Activated naive CD8-positive, alpha-beta T cell treated with anti-CD3 and anti-CD28 coated beads, Interleukin-2, amount 10 ng/mL, durations not matched to agents 7 days and 5 days (primary cell): ENCODE measurements at regions not wholly inside any gene's neighbourhood (a gene's known extent, or its start where the extent isn't known, plus 50 kb on each side); places are given as distances from the start of the nearest gene placed in this dataset.
"Not testable (repeated sequence)": the region's sequence is repeated elsewhere in the genome, so short reads cannot be mapped to it uniquely, and the experiment has no call there.

Experiments used
- ATAC-seq: fragments of 150-1000 bp; cut with Tn5 transposase; one replicate; pipeline ENCODE4 v1.10.0; 2021; ENCODE audit warnings: low read depth, moderate library complexity
- POLR2A ChIA-PET: fragments of 350-600 bp; sonication (Branson Sonifier 250); formaldehyde crosslinking; loops from one replicate; lab custom pipeline; 2021; ENCODE audit warnings: antibody characterized with exemption; lab: Charles Lee
- DNase-seq: peaks from one replicate; pipeline ENCODE4 v3.0.0; 2021
- H3K27ac Mint-ChIP-seq: one replicate; pipeline ENCODE4 v1.8.0; 2022; ENCODE audit warnings: mild to moderate bottlenecking, mixed read lengths
- H3K27me3 Mint-ChIP-seq: one replicate; pipeline ENCODE4 v1.8.0; 2022; ENCODE audit warnings: mild to moderate bottlenecking, moderate library complexity, mixed read lengths
- H3K36me3 Mint-ChIP-seq: one replicate; pipeline ENCODE4 v1.8.0; 2021; ENCODE audit warnings: mild to moderate bottlenecking, mixed read lengths
- H3K4me1 Mint-ChIP-seq: one replicate; pipeline ENCODE4 v1.8.0; 2021; ENCODE audit warnings: mixed read lengths
- H3K4me3 Mint-ChIP-seq: one replicate; pipeline ENCODE4 v1.8.0; 2022; ENCODE audit warnings: mild to moderate bottlenecking, moderate library complexity, mixed read lengths
- H3K9me3 Mint-ChIP-seq: one replicate; pipeline ENCODE4 v1.8.0; 2021; ENCODE audit warnings: mixed read lengths

DNA sequence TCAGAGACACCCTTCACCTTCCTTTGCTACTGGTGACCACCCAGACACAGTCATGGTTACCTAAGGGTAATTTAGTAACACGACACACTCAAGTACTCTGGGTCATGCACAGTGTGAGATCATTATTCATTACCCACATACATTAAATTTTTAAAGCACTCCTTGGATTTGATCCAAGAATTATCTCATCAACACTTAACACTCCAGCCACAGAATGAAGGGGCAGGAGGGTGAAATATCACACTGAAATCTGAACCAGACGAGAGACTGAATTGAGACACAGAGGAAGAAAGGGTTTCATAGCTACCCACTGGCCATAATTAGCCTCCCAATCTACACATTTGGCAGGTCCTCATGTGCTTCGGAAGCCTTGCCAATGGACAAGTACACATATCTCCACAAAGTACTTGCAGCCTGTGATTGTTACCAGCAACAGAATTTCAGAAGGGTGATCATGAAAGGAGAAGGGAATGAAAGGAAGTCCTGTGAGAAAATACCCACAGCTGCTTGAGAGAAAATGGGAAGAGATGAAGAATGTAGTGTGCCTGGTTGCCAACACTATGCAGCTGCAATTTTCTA is 189.3 kb downstream of the POLR1F start:
- peaks cover 1% of the 10 kb centered on the region for H3K9me3 Mint-ChIP-seq
- ATAC-seq (no peak), DNase-seq (no peak)
- H3K4me3 Mint-ChIP-seq, result no peak overlapping the region
- H3K36me3 Mint-ChIP-seq, result no peaks in the 10 kb centered on the region
- H3K4me1 Mint-ChIP-seq, result no peaks in the 10 kb centered on the region
- no peaks in the 10 kb centered on the region for H3K27me3 Mint-ChIP-seq
- H3K27ac Mint-ChIP-seq, result no peak overlapping the region
- POLR2A ChIA-PET, result no interaction called here

DNA sequence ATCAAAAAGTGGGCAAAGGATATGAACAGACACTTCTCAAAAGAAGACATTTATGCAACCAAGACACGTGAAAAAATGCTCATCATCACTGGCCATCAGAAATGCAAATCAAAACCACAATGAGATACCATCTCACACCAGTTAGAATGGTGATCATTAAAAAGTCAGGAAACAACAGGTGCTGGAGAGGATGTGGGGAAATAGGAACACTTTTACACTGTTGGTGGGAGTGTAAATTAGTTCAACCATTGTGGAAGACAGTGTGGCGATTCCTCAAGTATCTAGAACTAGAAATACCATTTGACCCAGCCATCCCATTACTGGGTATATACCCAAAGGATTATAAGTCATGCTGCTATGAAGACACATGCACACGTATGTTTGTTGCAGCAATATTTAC is 191.3 kb downstream of the POLR1F start:
- ATAC-seq, H3K4me3 Mint-ChIP-seq, DNase-seq, H3K27ac Mint-ChIP-seq, H3K9me3 Mint-ChIP-seq, POLR2A ChIA-PET, H3K27me3 Mint-ChIP-seq, H3K36me3 Mint-ChIP-seq, H3K4me1 Mint-ChIP-seq: not testable (repeated sequence)

DNA sequence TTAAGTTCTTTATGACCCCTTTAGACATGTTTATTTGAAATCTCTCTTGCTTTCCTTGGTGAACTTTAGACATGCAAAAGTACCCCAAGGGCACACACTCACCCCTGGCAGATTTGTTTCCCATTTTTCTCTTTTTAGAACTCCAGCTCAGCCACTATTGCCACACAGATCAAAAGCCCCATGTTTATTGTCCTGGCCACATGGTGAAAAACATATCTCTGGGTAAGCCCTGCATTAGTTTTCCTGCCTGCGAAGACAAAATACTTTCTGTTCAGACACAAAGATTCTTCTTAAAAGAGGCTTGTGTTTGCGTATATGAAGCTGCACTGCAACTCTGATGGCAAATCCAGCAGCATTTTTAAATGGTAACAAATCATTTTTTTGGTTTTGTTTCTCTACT is 200.0 kb downstream of the POLR1F start:
- H3K9me3 Mint-ChIP-seq, result no peaks in the 10 kb centered on the region
- POLR2A ChIA-PET, result no interaction called here
- ATAC-seq, result no peak
- H3K36me3 Mint-ChIP-seq, result no peaks in the 10 kb centered on the region
- H3K4me3 Mint-ChIP-seq, result no peak overlapping the region
- no peak for DNase-seq
- no peak overlapping the region for H3K27ac Mint-ChIP-seq
- H3K4me1 Mint-ChIP-seq, result no peaks in the 10 kb centered on the region
- H3K27me3 Mint-ChIP-seq, result no peaks in the 10 kb centered on the region

DNA sequence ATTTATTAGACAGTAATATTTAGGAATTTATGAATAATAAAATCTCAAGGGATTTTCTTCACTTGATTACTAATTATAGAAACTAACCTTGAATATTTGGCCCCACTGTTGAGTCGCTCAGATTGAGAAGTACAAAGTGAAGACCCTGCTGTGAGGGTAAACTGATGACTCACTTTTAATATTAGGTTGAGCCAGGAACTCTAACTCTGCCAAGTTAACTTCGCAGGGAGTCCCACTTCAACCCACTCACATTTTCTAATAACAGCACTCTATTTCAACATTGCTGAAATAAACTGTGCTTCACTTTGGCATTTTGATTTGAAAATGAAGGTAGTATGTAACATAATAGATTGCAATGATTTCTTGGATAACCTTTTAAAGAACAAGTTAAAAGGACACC is 200.7 kb downstream of the POLR1F start:
- DNase-seq (no peak), ATAC-seq (no peak)
- no peaks in the 10 kb centered on the region for H3K4me1 Mint-ChIP-seq
- no peaks in the 10 kb centered on the region for H3K27me3 Mint-ChIP-seq
- H3K9me3 Mint-ChIP-seq, result no peaks in the 10 kb centered on the region
- H3K4me3 Mint-ChIP-seq, result no peak overlapping the region
- POLR2A ChIA-PET, result no interaction called here
- H3K36me3 Mint-ChIP-seq, result no peaks in the 10 kb centered on the region
- H3K27ac Mint-ChIP-seq, result no peak overlapping the region

GRCh38 chr7:19491821-19492452 is 216.9 kb downstream of the POLR1F start:
- Mint-ChIP-seq H3K27ac (no peak overlapping the region), H3K4me3 (no peak overlapping the region), H3K36me3 (no peaks in the 10 kb centered on the region), H3K9me3 (no peaks in the 10 kb centered on the region), H3K4me1 (no peaks in the 10 kb centered on the region), H3K27me3 (no peaks in the 10 kb centered on the region)
- POLR2A ChIA-PET, result no interaction called here
- DNase-seq (no peak), ATAC-seq (no peak)

- POLR2A ChIA-PET, result no interaction called here
Measured at GRCh38 chr7:19491371-19491770, 217.5 kb downstream of the POLR1F start.

GRCh38 chr7:19489162-19489820 is 219.5 kb downstream of the POLR1F start:
- no peak for DNase-seq
- ATAC-seq, result no peak
- Mint-ChIP-seq H3K9me3 (no peaks in the 10 kb centered on the region), H3K4me1 (no peaks in the 10 kb centered on the region), H3K36me3 (no peaks in the 10 kb centered on the region), H3K27ac (no peak overlapping the region), H3K27me3 (no peaks in the 10 kb centered on the region), H3K4me3 (no peak overlapping the region)
- POLR2A ChIA-PET, result no interaction called here

More at GRCh38 chr7:19491371-19491770, 217.5 kb downstream of the POLR1F start:
- Mint-ChIP-seq H3K9me3 (no peaks in the 10 kb centered on the region), H3K27ac (no peak overlapping the region), H3K4me3 (no peak overlapping the region), H3K4me1 (no peaks in the 10 kb centered on the region), H3K36me3 (no peaks in the 10 kb centered on the region), H3K27me3 (no peaks in the 10 kb centered on the region)
- ATAC-seq, result no peak
- no peak for DNase-seq

GRCh38 chr7:19488056-19488455 is 220.8 kb downstream of the POLR1F start:
- Mint-ChIP-seq H3K4me1 (no peaks in the 10 kb centered on the region), H3K4me3 (no peak overlapping the region), H3K9me3 (no peaks in the 10 kb centered on the region), H3K36me3 (no peaks in the 10 kb centered on the region), H3K27me3 (no peaks in the 10 kb centered on the region), H3K27ac (no peak overlapping the region)
- no peak for DNase-seq
- ATAC-seq, result no peak
- POLR2A ChIA-PET, result no interaction called here

GRCh38 chr7:19482628-19483027 is 226.2 kb downstream of the POLR1F start:
- ATAC-seq (no peak), DNase-seq (no peak)
- Mint-ChIP-seq H3K27ac (no peak overlapping the region), H3K4me1 (no peaks in the 10 kb centered on the region), H3K9me3 (no peaks in the 10 kb centered on the region), H3K27me3 (no peaks in the 10 kb centered on the region), H3K4me3 (no peak overlapping the region), H3K36me3 (no peaks in the 10 kb centered on the region)
- POLR2A ChIA-PET, result no interaction called here

- no peaks in the 10 kb centered on the region for H3K9me3 Mint-ChIP-seq
- no peaks in the 10 kb centered on the region for H3K36me3 Mint-ChIP-seq
- POLR2A ChIA-PET, result no interaction called here
- no peaks in the 10 kb centered on the region for H3K4me1 Mint-ChIP-seq
- no peaks in the 10 kb centered on the region for H3K27me3 Mint-ChIP-seq
- no peak for DNase-seq
- no peak overlapping the region for H3K27ac Mint-ChIP-seq
- no peak overlapping the region for H3K4me3 Mint-ChIP-seq
- ATAC-seq, result no peak
Measured at GRCh38 chr7:19480383-19480782, 228.5 kb downstream of the POLR1F start.

- no peak for ATAC-seq
Measured at GRCh38 chr7:19470031-19470430, 238.8 kb downstream of the POLR1F start.

GRCh38 chr7:19465861-19466260 is 243.0 kb downstream of the POLR1F start:
- Mint-ChIP-seq H3K27me3 (no peaks in the 10 kb centered on the region), H3K4me3 (no peak overlapping the region), H3K9me3 (no peaks in the 10 kb centered on the region), H3K27ac (no peak overlapping the region), H3K4me1 (no peaks in the 10 kb centered on the region), H3K36me3 (no peaks in the 10 kb centered on the region)
- ATAC-seq (no peak), DNase-seq (no peak)
- POLR2A ChIA-PET, result no interaction called here

More at GRCh38 chr7:19470031-19470430, 238.8 kb downstream of the POLR1F start:
- no peak overlapping the region for H3K4me3 Mint-ChIP-seq
- H3K27me3 Mint-ChIP-seq, result no peaks in the 10 kb centered on the region
- H3K4me1 Mint-ChIP-seq, result no peaks in the 10 kb centered on the region
- no peak overlapping the region for H3K27ac Mint-ChIP-seq
- H3K9me3 Mint-ChIP-seq, result no peaks in the 10 kb centered on the region
- DNase-seq, result no peak
- no peaks in the 10 kb centered on the region for H3K36me3 Mint-ChIP-seq
- POLR2A ChIA-PET, result no interaction called here

DNA sequence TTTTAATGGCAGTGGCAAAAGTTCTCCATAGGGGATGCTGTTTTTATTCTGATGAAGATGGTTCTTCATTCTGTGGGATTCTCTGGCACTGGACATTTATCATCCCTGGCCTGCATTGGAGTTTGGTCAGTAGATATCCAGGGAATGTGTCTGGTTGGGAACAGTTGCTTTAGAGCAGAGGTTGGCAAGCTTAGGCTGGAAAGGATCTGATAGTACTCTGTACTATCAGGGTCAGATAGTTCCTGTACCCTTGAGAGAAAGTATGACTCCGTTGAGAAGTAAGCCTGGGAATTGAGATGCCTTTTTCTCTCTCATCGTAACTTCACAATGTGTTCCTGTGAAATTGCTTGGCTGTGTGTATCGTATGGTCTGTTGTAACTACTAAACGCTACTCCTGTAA is 244.1 kb downstream of the POLR1F start:
- Mint-ChIP-seq H3K4me1 (no peaks in the 10 kb centered on the region), H3K27ac (no peak overlapping the region), H3K36me3 (no peaks in the 10 kb centered on the region), H3K9me3 (no peaks in the 10 kb centered on the region), H3K27me3 (no peaks in the 10 kb centered on the region), H3K4me3 (no peak overlapping the region)
- DNase-seq (no peak), ATAC-seq (no peak)
- POLR2A ChIA-PET, result no interaction called here

DNA sequence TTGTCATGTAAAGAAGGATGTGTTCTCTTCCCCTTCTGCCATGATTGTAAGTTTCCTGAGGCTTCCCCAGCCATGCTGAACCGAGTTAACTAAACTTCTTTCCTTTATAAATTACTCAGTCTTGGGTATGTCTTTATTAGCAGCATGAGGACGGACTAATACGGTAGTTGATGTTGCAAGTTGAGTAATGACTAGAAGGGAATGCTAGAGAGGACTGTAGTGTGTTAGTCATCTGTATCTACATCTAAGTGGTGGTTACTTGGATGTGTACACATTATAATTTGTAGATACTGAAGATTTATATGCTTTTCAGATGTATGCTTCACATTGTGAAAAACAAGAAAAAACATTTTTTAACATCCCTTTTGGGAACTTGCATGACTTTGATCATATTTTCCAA is 244.6 kb downstream of the POLR1F start:
- no peaks in the 10 kb centered on the region for H3K4me1 Mint-ChIP-seq
- POLR2A ChIA-PET, result no interaction called here
- ATAC-seq (no peak), DNase-seq (no peak)
- H3K9me3 Mint-ChIP-seq, result no peaks in the 10 kb centered on the region
- H3K27me3 Mint-ChIP-seq, result no peaks in the 10 kb centered on the region
- no peak overlapping the region for H3K27ac Mint-ChIP-seq
- H3K36me3 Mint-ChIP-seq, result no peaks in the 10 kb centered on the region
- no peak overlapping the region for H3K4me3 Mint-ChIP-seq
